Neural crest cell (in vitro differentiated cells): ENCODE measurements at regions not wholly inside any gene's neighbourhood (a gene's known extent, or its start where the extent isn't known, plus 50 kb on each side); places are given as distances from the start of the nearest gene placed in this dataset.
A peak's percentile ranks its signal among the peaks of the same experiment; 100 is the strongest.

Experiments used
- DNase-seq: peaks from one replicate; pipeline ENCODE4 v3.0.0; 2021; ENCODE audit warnings: low read depth, mixed read lengths, low spot score
- H3K27ac Mint-ChIP-seq: one replicate; pipeline ENCODE4 v1.8.0; 2021; ENCODE audit warnings: mild to moderate bottlenecking, mixed read lengths; ENCODE audit not compliant: unreplicated experiment
- H3K27me3 Mint-ChIP-seq: 2 replicates; pipeline ENCODE4 v1.8.0; 2021; ENCODE audit warnings: low read depth, mild to moderate bottlenecking, mixed read lengths
- H3K36me3 Mint-ChIP-seq: 2 replicates; pipeline ENCODE4 v1.8.0; 2021; ENCODE audit warnings: low read depth, mild to moderate bottlenecking, mixed read lengths
- H3K4me1 Mint-ChIP-seq: 2 replicates; pipeline ENCODE4 v1.8.0; 2021; ENCODE audit warnings: mixed read lengths
- H3K4me3 Mint-ChIP-seq: one replicate; pipeline ENCODE4 v1.8.0; 2021; ENCODE audit warnings: mild to moderate bottlenecking, mixed read lengths
- H3K9me3 Mint-ChIP-seq: 2 replicates; pipeline ENCODE4 v1.8.0; 2021; ENCODE audit warnings: mixed read lengths
- CTCF ChIP-seq: fragments of 200-600 bp; sonication (generic); conservative IDR thresholded peaks from 2 replicates; pipeline ENCODE4 v1.5.0; 2021; ENCODE audit warnings: antibody characterized with exemption, mild to moderate bottlenecking

- TF ChIP-seq CTCF = no peak
- H3K27me3 Mint-ChIP-seq = no peaks in the 10 kb centered on the region
Observed at GRCh38 chr2:128792476-128793054, 473.9 kb upstream of the HS6ST1 start.

GRCh38 chr2:128793404-128793803 lies 474.7 kb upstream of the HS6ST1 start:
- H3K27me3 Mint-ChIP-seq = no peaks in the 10 kb centered on the region
- H3K4me3 Mint-ChIP-seq = no peak overlapping the region
- no peak for TF ChIP-seq CTCF
- no peak for DNase-seq
- no peak overlapping the region for H3K27ac Mint-ChIP-seq
- peaks cover 2% of the 10 kb centered on the region for H3K9me3 Mint-ChIP-seq
- peaks cover 5% of the 10 kb centered on the region for H3K4me1 Mint-ChIP-seq
- no peaks in the 10 kb centered on the region for H3K36me3 Mint-ChIP-seq

More at GRCh38 chr2:128792476-128793054, 473.9 kb upstream of the HS6ST1 start:
- peaks cover 8% of the 10 kb centered on the region for H3K4me1 Mint-ChIP-seq
- no peak for DNase-seq
- H3K27ac Mint-ChIP-seq = no peak overlapping the region
- no peak overlapping the region for H3K4me3 Mint-ChIP-seq
- H3K9me3 Mint-ChIP-seq = peaks cover 4% of the 10 kb centered on the region
- no peaks in the 10 kb centered on the region for H3K36me3 Mint-ChIP-seq

- no peaks in the 10 kb centered on the region for H3K9me3 Mint-ChIP-seq
- no peak overlapping the region for H3K27ac Mint-ChIP-seq
- H3K36me3 Mint-ChIP-seq = no peaks in the 10 kb centered on the region
- H3K27me3 Mint-ChIP-seq = no peaks in the 10 kb centered on the region
- H3K4me1 Mint-ChIP-seq = peaks cover 5% of the 10 kb centered on the region
- H3K4me3 Mint-ChIP-seq = no peak overlapping the region
- no peak for DNase-seq
- TF ChIP-seq CTCF = no peak
Observed at GRCh38 chr2:128794285-128794684, 475.6 kb upstream of the HS6ST1 start.

- H3K4me1 Mint-ChIP-seq = peaks cover 1% of the 10 kb centered on the region
- TF ChIP-seq CTCF = no peak
- DNase-seq = no peak
- no peak overlapping the region for H3K27ac Mint-ChIP-seq
- H3K9me3 Mint-ChIP-seq = no peaks in the 10 kb centered on the region
- no peak overlapping the region for H3K4me3 Mint-ChIP-seq
- H3K36me3 Mint-ChIP-seq = no peaks in the 10 kb centered on the region
- no peaks in the 10 kb centered on the region for H3K27me3 Mint-ChIP-seq
Observed at GRCh38 chr2:128796321-128796720, 477.7 kb upstream of the HS6ST1 start.

- Mint-ChIP-seq H3K36me3 (no peaks in the 10 kb centered on the region), H3K9me3 (no peaks in the 10 kb centered on the region), H3K27me3 (no peaks in the 10 kb centered on the region), H3K27ac (peak overlapping the region; percentile 15), H3K4me3 (no peak overlapping the region), H3K4me1 (no peaks in the 10 kb centered on the region)
- TF ChIP-seq CTCF = no peak
- DNase-seq = no peak
Observed at GRCh38 chr2:128797092-128797491, 478.4 kb upstream of the HS6ST1 start.
